NB4 (cell line): ENCODE measurements at regions not wholly inside any gene's neighbourhood (a gene's known extent, or its start where the extent isn't known, plus 50 kb on each side); places are given as distances from the start of the nearest gene placed in this dataset.

Experiments used
- POLR2A ChIP-seq: IDR thresholded peaks from 2 replicates; pipeline ENCODE4 v1.6.1; 2011; ENCODE audit warnings: mild to moderate bottlenecking; ENCODE audit not compliant: insufficient read length; ENCODE audit errors: extremely low read depth
- TF ChIP-seq, protein P1 (sequence below): IDR thresholded peaks from one replicate; pipeline ENCODE4 v1.5.1; 2012; ENCODE audit warnings: low read depth, low read length
- TF ChIP-seq, protein P2 (sequence below): IDR thresholded peaks from 2 replicates; pipeline ENCODE4 v1.6.1; 2011; ENCODE audit warnings: low read depth, low read length

DNA sequence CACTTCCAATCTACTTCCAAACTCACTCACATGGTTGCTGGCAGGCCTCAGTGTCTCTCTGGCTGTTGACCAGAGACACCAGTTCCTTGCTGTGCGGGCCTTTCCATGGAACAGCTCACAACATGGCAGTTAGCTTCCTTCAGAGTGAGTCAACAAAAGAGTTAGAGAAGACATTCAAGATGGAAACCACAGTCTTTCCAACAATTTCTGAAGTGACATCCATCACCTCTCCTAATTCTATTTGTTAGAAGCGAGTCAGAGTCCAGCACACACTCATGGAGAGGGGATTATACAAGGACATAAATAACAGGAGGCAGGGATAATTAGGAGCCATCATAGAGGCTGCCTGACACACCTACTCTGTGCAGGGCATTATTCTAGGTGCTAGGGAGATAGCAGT is 62.5 kb upstream of the TMEM164 start:
- TF ChIP-seq, protein P1, sequence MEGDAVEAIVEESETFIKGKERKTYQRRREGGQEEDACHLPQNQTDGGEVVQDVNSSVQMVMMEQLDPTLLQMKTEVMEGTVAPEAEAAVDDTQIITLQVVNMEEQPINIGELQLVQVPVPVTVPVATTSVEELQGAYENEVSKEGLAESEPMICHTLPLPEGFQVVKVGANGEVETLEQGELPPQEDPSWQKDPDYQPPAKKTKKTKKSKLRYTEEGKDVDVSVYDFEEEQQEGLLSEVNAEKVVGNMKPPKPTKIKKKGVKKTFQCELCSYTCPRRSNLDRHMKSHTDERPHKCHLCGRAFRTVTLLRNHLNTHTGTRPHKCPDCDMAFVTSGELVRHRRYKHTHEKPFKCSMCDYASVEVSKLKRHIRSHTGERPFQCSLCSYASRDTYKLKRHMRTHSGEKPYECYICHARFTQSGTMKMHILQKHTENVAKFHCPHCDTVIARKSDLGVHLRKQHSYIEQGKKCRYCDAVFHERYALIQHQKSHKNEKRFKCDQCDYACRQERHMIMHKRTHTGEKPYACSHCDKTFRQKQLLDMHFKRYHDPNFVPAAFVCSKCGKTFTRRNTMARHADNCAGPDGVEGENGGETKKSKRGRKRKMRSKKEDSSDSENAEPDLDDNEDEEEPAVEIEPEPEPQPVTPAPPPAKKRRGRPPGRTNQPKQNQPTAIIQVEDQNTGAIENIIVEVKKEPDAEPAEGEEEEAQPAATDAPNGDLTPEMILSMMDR: no peak
- TF ChIP-seq POLR2A: no peak
- TF ChIP-seq, protein P2, sequence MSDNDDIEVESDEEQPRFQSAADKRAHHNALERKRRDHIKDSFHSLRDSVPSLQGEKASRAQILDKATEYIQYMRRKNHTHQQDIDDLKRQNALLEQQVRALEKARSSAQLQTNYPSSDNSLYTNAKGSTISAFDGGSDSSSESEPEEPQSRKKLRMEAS: no peak
